HK-2 (cell line): ENCODE measurements at regions not wholly inside any gene's neighbourhood (a gene's known extent, or its start where the extent isn't known, plus 50 kb on each side); places are given as distances from the start of the nearest gene placed in this dataset.
"Not testable (repeated sequence)": the region's sequence is repeated elsewhere in the genome, so short reads cannot be mapped to it uniquely, and the experiment has no call there.

Experiments
- DNase-seq: peaks from one replicate; pipeline ENCODE4 v3.0.0-alpha.2; 2018; ENCODE audit not compliant: unreplicated experiment

DNA sequence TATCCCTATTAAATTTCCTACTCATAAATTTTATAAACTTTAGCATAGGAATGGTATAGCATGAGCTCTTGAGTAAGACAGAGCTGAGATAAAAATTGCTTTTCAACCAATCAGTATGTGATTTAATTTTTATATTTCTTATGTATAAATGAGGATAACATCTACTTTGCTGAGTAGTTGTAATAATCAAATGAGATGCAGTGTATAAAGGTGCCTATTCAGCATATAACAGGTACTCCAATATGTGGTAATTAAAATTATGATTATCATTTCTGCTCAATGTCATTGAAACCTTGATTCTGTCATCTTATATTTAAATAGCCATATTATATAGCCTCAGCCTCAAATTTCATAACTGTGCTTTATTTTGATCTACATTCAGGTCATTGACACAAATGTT lies 700.4 kb upstream of the SLC8A1 start:
- DNase-seq: no peak

GRCh38 chr2:41160439-41160838 lies 708.5 kb upstream of the SLC8A1 start:
- no peak for DNase-seq

GRCh38 chr2:41167014-41167413 lies 715.1 kb upstream of the SLC8A1 start:
- no peak for DNase-seq

DNA sequence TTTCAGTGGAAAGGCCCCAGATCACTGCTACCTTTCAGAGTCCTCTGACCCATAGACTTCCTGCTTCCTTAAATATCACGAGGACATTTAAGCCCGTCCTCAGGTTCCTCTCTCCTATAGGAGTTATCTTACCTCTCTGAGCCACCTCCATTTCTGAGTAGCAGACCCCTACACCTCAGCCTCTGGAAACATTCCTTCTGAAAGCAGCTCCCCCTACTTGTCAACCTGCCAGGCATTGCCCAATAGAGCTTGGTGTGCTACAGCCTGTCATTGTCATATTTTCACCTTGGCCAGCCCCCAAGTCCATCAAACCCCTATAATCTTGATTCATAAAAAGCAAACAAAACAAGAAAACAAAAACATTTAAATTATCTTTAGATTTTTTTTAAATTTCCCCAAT lies 717.9 kb upstream of the SLC8A1 start:
- no peak for DNase-seq

- no peak for DNase-seq
These were observed 718.7 kb upstream of the SLC8A1 start for GRCh38 chr2:41170589-41170988.

GRCh38 chr2:41180387-41180786 lies 728.5 kb upstream of the SLC8A1 start:
- no peak for DNase-seq

DNA sequence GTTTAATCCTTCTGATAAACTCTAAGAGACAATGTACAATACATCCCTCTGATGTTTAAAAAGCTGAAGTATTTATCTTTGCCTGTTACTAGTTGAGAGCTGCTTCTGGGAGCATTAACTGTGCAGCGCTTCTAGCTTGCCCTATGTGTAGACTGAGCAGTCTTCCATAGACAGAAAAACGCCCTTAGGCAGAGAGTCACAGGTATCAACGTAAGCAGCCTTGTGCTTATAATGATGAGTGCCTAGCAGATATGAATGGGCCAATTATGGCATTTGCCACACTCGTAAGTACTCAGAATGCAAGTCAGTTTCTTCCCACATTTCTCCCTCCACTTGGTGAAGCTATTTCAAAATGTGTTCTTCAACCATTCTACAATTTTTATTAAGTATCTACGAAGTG lies 731.1 kb upstream of the SLC8A1 start:
- no peak for DNase-seq

DNA sequence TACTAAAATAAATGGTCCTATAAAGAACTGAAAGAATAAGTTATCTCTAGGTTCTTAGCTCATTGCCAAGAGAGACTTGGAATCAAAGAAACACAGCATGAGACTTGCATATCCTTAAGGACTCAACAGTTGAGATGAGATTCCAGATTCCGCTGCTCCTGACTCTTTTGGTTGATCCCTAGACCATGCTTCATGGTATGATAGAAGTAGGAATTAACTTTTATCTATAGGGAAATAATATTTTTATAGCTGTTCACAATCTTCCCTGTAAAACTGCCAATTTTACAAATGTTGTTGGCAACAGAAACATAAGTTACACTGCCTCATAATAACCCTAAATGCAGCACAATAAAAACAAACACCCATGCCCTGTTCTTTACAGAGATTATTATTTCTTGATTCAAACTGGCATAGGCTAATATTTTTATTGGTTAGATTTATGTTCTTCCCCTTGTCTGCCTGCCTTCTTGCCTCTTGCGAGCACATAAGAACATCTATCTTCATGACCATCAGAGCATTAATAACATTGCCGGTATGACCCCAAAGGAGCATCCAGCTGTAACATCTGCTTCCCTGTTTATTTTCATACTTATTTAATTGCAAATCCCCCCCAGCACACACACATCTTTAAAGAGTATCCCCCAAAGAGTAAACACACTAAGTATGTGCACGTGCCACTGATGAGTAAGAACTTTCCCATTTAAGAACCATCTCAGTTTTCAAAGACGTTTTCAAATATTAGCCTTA lies 735.7 kb upstream of the SLC8A1 start:
- DNase-seq: no peak

GRCh38 chr2:41194230-41194629 lies 742.3 kb upstream of the SLC8A1 start:
- DNase-seq: peak; percentile 71

DNA sequence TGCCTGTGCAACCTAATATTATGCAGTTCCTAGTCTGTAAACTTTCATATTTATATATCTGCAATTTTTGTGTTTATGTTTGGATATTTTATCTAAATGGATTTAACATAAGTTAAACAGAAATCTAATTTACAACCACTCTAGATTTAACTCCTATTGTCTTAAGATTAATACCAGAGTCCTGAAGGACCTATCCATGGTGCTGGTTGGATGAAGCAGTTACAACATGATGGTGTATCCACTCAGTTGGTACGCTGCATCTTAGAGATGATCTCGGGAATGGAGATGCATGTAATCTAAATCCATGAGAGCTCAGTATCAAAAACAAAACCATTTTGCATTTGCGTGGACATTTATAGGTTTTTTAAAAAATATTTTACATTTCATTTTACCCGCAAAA lies 745.9 kb upstream of the SLC8A1 start:
- DNase-seq: no peak

DNA sequence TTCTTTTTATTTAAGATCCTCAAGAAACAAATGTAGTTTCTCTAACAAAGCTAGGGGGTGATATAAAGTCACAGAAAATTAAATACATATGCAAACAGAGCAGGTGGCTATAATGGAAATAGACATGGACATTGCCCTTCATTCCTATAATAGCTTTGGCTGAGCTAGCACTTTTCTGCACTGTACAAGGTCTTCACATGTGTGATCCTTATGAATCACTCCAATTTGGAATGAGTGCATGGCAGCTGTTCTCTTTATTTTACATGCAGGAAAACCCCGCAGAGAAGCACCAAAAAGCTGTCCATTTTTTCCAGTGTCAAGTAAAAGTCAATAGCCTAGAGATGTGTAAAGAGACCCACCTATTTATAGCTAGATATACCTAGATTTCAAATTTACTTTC lies 747.4 kb upstream of the SLC8A1 start:
- DNase-seq: no peak

DNA sequence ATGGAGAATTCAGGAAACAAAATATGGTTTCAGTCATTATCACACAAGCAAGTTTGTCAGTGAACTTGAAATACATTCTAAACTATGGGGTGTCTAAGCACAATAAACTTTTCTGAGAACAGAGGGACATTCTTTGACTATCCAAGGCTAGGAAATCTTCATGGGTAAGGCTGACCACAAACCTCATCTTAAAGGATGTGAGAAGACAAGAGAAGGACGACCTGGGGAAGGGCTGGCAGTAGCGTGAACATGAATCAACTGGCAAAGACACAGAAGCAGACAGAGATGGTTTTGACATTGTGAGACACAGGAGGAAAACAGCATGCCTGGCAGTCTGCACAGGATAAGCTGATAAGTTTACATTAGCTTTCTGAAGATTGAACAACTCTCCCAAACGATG lies 752.4 kb upstream of the SLC8A1 start:
- DNase-seq: no peak

- no peak for DNase-seq
These were observed 754.1 kb upstream of the SLC8A1 start for GRCh38 chr2:41206004-41206403.

GRCh38 chr2:41207578-41207977 lies 755.7 kb upstream of the SLC8A1 start:
- peak; percentile 7 for DNase-seq

- not testable (repeated sequence) for DNase-seq
These were observed 758.1 kb upstream of the SLC8A1 start for GRCh38 chr2:41210030-41210429.

- DNase-seq: no peak
These were observed 765.1 kb upstream of the SLC8A1 start for GRCh38 chr2:41216978-41217377.

- no peak for DNase-seq
These were observed 770.7 kb upstream of the SLC8A1 start for GRCh38 chr2:41222593-41222992.

DNA sequence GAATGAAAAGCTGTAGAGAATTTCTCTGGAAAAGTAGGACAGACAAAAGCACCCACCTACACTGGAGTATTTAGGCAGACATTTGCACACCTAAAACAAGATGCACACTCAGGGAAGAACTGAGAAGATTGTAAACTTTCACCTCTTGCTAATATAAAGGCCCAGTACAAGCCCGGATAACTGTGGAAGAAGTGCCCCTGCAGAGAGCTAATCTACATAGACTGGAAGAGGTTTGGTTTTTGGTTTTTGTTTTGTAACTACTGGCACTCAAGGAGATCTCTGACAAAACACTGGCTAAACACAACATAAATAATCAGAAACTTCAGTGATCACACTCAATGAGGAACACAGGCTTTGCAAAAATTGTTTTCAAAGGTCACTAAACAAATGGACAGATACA lies 782.2 kb upstream of the SLC8A1 start:
- no peak for DNase-seq

DNA sequence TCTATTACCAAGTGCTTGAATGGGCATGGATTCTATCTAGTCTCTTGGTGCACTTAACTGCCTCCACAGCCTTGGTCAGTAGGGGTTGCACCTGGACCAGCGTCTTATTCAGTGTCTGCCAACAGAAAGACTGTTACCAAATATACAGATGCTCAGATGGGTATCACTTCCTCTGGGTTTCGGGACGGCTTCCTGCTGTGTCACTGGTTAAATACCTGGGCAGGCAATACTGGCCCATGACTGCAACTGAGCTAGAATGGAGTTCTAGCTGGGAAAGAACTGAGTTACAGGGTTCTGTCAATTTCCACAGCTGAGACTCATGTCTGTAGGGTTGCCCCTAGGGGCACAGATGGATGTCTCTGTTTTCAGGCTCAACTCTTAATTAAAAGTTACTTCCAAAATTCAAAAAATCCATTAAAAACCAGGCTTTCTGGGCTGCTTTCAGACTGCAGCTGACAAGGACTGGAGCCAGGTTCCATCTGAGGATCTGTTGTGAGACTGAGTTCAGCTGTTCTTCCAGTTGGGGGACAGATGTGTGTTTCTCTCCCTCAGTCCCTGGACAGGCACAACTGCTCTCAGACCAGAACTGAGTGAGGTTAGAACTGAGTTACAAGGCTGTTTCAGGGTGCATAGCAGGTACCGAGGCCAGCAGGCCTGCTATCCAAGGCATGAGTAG lies 789.6 kb upstream of the SLC8A1 start:
- DNase-seq: no peak

GRCh38 chr2:41242001-41242331 lies 790.1 kb upstream of the SLC8A1 start:
- DNase-seq: no peak

DNA sequence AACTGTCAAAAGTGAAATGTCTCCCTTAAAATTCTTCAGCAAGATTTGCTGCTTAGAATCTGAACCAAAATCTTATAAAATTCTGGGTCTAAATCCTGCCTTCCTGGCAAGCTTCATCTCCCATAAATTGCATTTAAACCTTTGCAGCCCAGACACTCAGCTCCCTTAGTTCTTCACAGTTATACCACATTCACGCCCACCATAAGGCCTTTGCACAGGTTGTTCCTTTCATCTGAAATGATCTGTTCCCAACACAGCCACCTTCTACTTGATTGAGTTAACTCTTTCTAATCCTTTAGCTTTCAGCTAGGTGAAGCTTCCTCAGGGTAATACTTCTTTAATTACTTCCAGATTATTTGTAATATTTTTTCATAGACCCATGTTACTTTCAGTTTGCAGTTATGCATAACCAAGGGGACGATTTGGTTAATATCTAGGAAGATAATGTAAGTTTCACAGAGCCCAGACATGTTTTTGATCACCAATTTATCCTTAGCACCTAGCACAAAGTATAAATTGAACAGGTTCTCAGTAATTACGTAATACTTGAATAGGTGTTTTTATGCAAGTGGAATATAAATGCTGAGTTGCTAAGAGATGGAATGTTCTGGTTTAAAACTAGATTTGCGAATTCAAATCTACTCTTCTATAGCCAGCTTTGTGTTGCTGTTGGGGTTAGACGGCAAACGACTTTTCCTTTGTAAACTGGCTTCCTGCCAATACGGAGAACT lies 779.7 kb upstream of the PKDCC start:
- no peak for DNase-seq

DNA sequence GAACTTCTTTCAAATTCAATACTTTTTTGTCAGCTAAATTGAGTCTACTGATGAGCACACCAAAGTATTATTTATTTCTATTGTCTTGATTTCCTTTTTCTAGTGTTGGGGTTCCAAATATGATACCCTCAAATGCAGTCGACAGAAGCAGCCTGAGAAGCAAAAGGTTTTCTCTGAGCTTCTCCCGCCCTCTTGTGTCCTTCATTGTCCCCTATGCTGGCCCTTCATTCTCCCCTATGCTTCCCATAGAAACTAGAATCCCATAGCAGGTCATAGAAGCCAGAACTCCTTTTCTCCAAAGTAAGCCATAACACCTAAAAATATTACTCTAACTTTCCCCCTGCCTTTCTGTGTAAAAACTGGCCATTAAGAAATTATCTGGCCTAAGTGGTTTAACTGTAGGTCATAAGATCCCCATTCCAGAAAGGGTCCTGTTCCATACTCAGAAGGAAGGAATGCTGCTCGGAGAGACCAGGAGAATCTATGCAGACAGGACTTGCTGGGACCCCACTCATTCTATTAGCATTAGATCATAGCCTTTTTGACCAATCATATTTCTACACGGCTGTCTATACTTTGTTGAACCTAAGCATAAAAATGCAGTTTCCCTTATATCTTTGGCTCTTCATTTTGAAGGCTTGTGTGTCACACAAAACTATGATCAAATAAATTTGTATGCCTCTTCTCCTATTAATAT lies 764.6 kb upstream of the PKDCC start:
- DNase-seq: no peak

DNA sequence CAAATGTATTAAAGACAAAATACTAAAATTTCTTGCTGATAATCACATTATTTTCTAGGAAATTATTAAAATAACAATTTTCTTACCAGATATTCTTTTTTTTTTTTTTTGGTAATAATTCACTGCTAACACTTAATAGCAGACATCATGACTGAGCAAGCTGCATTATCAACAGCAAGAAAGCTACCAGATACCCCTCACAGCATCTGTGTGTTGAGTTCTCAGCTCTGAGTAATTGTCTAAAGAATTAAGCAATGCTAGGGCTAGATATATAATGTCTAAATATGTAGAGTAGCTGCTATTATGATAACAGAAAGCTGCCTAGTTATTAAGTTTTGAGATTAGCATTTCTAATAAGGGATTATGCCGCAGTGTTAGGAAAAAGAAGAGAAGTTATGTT lies 754.3 kb upstream of the PKDCC start:
- no peak for DNase-seq
